Upper lobe of left lung (tissue), 4 donors: ENCODE measurements at regions not wholly inside any gene's neighbourhood (a gene's known extent, or its start where the extent isn't known, plus 50 kb on each side); places are given as distances from the start of the nearest gene placed in this dataset.

Source experiments
- CTCF ChIP-seq, 6 experiments: fragments of 450-650 bp in 4 of 6; fragments of 200-600 bp in 2 of 6; sonication (generic) in 2 of 6; IDR thresholded peaks; one replicate each; pipeline ENCODE4 v1.5.1; 2016 to 2019; ENCODE audit warnings: antibody characterized with exemption in 6 of 6
- EP300 ChIP-seq, 4 donors: sonication (generic); formaldehyde crosslinking; IDR thresholded peaks; one replicate each; pipeline ENCODE4 v1.5.1; 2017; ENCODE audit warnings: antibody characterized with exemption in 4 of 4, control low read depth in 2 of 4
- POLR2A ChIP-seq, 4 donors: fragments of 450-650 bp; IDR thresholded peaks; one replicate each; pipeline ENCODE4 v1.5.1; 2016 to 2017; ENCODE audit warnings: antibody characterized with exemption in 4 of 4, mild to moderate bottlenecking in 2 of 4
- POLR2AphosphoS5 ChIP-seq, 2 donors: sonication (generic); formaldehyde crosslinking; IDR thresholded peaks; one replicate each; pipeline ENCODE4 v1.5.1; 2017; ENCODE audit warnings: antibody characterized with exemption in 2 of 2

GRCh38 chr12:125775507-125775906 is 710.3 kb downstream of the AACS start:
- TF ChIP-seq CTCF (IDR thresholded peaks at IDR 0.05) = no peak
- TF ChIP-seq EP300 (IDR thresholded peaks at IDR 0.05) = no peak
- no peak for TF ChIP-seq POLR2A (IDR thresholded peaks at IDR 0.05)
- no peak for TF ChIP-seq POLR2AphosphoS5 (IDR thresholded peaks at IDR 0.05)
